ENCODE measurements at regions not wholly inside any gene's neighbourhood (a gene's known extent, or its start where the extent isn't known, plus 50 kb on each side); places are given as distances from the start of the nearest gene placed in this dataset.

DNA sequence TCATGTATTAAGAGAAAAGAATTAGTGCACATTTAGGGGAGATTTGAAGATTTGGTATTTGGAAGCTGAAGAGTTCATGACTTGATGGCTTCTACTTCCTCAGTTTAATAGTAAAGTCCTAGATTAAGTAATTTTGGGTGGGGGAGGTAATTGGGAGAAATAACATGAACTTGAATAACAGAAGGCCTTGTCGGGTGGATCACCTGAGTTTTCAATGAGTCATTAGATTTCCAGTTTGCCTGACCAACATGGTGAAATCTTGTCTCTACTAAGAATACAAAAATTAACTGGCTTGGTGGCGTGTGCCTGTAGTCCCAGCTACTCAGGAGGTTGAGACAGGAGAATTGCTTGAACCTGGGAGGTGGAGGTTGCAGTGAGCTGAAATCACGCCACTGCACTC, 181.0 kb downstream of the GJA1 start:
- ChIA-PET CTCF (no interaction called here), POLR2A (no interaction called here)
- DNase-seq (ENCODE audit: low read depth in 1 of 2, low spot score in 1 of 2) (no peak), FAIRE-seq (no peak), ATAC-seq (no peak)
- Histone ChIP-seq H3K27ac (no peak overlapping the region), H3K9me3 (no peaks in the 10 kb centered on the region), H3K4me3 (no peak overlapping the region), H3K4me2 (no peak overlapping the region), H3K4me1 (no peaks in the 10 kb centered on the region)
- 88% methylated on average over 3 of the region's 3 CpGs for WGBS (ENCODE audit: missing lambda C conversion rate)
- TF ChIP-seq, protein P1, sequence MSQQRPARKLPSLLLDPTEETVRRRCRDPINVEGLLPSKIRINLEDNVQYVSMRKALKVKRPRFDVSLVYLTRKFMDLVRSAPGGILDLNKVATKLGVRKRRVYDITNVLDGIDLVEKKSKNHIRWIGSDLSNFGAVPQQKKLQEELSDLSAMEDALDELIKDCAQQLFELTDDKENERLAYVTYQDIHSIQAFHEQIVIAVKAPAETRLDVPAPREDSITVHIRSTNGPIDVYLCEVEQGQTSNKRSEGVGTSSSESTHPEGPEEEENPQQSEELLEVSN (IDR thresholded peaks at IDR 0.05; ENCODE audit: borderline replicate concordance, low read depth) = no peak
- TF ChIP-seq HDAC2 (IDR thresholded peaks at IDR 0.05) = no peak

DNA sequence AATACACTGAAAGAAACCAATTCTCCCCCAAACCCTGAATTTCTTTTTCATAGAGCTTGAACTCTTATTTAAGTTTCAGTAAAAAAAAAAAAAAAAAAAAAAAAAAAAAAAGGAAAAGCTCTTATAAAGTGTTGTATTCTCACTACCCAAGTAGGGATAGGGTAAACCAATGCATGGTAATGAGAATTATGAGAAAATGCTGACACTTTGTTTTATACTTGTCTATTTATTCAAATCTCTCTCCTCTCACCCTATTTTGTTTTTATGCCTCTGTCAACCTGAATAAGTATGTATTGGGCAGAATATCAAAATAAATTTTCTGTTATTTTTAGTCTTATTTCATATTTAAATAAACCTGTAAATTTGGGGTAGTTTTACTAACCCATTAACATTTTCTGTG, 181.9 kb downstream of the GJA1 start:
- no peaks in the 10 kb centered on the region for H3K9me3 ChIP-seq
- CTCF ChIA-PET = no interaction called here
- no peak overlapping the region for H3K4me3 ChIP-seq
- TF ChIP-seq MAFK (IDR thresholded peaks at IDR 0.05; ENCODE audit: partially characterized antibody) (peak; percentile 45), MYC (IDR thresholded peaks at IDR 0.05; ENCODE audit: borderline replicate concordance, low read length) (no peak), JUN (IDR thresholded peaks at IDR 0.05) (no peak), HDAC2 (IDR thresholded peaks at IDR 0.05) (no peak), SMC3 (IDR thresholded peaks at IDR 0.05) (no peak)
- TF ChIP-seq, protein P2, sequence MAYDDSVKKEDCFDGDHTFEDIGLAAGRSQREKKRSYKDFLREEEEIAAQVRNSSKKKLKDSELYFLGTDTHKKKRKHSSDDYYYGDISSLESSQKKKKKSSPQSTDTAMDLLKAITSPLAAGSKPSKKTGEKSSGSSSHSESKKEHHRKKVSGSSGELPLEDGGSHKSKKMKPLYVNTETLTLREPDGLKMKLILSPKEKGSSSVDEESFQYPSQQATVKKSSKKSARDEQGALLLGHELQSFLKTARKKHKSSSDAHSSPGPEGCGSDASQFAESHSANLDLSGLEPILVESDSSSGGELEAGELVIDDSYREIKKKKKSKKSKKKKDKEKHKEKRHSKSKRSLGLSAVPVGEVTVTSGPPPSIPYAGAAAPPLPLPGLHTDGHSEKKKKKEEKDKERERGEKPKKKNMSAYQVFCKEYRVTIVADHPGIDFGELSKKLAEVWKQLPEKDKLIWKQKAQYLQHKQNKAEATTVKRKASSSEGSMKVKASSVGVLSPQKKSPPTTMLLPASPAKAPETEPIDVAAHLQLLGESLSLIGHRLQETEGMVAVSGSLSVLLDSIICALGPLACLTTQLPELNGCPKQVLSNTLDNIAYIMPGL (CRISPR knock-in tag; IDR thresholded peaks at IDR 0.05; ENCODE audit: borderline replicate concordance) = no peak
- TF ChIP-seq, protein P3, sequence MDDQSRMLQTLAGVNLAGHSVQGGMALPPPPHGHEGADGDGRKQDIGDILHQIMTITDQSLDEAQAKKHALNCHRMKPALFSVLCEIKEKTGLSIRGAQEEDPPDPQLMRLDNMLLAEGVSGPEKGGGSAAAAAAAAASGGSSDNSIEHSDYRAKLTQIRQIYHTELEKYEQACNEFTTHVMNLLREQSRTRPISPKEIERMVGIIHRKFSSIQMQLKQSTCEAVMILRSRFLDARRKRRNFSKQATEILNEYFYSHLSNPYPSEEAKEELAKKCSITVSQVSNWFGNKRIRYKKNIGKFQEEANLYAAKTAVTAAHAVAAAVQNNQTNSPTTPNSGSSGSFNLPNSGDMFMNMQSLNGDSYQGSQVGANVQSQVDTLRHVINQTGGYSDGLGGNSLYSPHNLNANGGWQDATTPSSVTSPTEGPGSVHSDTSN (IDR thresholded peaks at IDR 0.05) = no peak
- no peak for ATAC-seq
- H3K27ac ChIP-seq = no peak overlapping the region
- FAIRE-seq = no peak
- no peak for DNase-seq (ENCODE audit: low read depth in 1 of 2, low spot score in 1 of 2)
- POLR2A ChIA-PET = no interaction called here
- no peak overlapping the region for H3K4me2 ChIP-seq
- H3K4me1 ChIP-seq = no peaks in the 10 kb centered on the region

DNA sequence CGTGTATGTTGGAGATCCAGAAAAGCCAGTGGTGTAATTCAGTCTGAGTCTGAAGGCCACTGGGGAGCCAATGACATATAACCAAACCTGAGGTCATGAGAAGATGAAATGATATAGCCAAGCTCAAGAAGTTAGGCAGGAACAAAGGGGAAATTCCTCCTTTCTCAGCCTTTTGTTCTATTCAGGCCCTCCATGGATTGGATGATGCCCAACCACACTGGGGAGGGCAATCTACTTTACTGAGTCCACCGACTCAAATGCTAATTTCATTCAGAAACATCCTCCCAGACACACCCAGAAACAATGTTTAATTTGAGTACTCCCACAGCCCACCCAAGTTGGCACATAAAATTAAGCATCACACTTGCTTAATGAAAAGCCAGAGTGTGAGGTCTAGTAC, 183.6 kb downstream of the GJA1 start:
- Histone ChIP-seq H3K9me3 (no peaks in the 10 kb centered on the region), H3K27ac (no peak overlapping the region), H3K4me2 (no peak overlapping the region), H3K4me3 (no peak overlapping the region), H3K4me1 (no peaks in the 10 kb centered on the region)
- DNase-seq (ENCODE audit: low read depth in 1 of 2, low spot score in 1 of 2) = no peak
- ATAC-seq = no peak
- ChIA-PET CTCF (interaction anchor here (0.6 to 1.4 kb wide), 3 partner anchors 13 to 186 kb away, joined by 3 to 4 read pairs (median 4); no protein-coding TSS in a partner anchor), POLR2A (no interaction called here)
- 94% methylated on average over 2 of the region's 2 CpGs for WGBS (ENCODE audit: missing lambda C conversion rate)
- FAIRE-seq = no peak
- TF ChIP-seq, protein P4, sequence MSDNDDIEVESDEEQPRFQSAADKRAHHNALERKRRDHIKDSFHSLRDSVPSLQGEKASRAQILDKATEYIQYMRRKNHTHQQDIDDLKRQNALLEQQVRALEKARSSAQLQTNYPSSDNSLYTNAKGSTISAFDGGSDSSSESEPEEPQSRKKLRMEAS (IDR thresholded peaks at IDR 0.05) = no peak
- TF ChIP-seq ESRRA (IDR thresholded peaks at IDR 0.05; ENCODE audit: borderline replicate concordance, low read length) (no peak), TP53 (CRISPR knock-in tag; IDR thresholded peaks at IDR 0.05) (no peak), HOXB5 (CRISPR knock-in tag; IDR thresholded peaks at IDR 0.05) (no peak), POLR2A (IDR thresholded peaks at IDR 0.05; ENCODE audit: low read length) (no peak), RCOR1 (IDR thresholded peaks at IDR 0.05; ENCODE audit: low read depth, low read length) (no peak), EP300 (IDR thresholded peaks at IDR 0.05) (no peak), MAZ (IDR thresholded peaks at IDR 0.05; ENCODE audit: borderline replicate concordance, low read depth, low read length) (no peak)
- TF ChIP-seq, protein P5, sequence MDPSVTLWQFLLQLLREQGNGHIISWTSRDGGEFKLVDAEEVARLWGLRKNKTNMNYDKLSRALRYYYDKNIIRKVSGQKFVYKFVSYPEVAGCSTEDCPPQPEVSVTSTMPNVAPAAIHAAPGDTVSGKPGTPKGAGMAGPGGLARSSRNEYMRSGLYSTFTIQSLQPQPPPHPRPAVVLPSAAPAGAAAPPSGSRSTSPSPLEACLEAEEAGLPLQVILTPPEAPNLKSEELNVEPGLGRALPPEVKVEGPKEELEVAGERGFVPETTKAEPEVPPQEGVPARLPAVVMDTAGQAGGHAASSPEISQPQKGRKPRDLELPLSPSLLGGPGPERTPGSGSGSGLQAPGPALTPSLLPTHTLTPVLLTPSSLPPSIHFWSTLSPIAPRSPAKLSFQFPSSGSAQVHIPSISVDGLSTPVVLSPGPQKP (IDR thresholded peaks at IDR 0.05; ENCODE audit: low read depth, low read length) = no peak

All from A549 (cell line).